ENCODE measurements at regions not wholly inside any gene's neighbourhood (a gene's known extent, or its start where the extent isn't known, plus 50 kb on each side); places are given as distances from the start of the nearest gene placed in this dataset.

DNA sequence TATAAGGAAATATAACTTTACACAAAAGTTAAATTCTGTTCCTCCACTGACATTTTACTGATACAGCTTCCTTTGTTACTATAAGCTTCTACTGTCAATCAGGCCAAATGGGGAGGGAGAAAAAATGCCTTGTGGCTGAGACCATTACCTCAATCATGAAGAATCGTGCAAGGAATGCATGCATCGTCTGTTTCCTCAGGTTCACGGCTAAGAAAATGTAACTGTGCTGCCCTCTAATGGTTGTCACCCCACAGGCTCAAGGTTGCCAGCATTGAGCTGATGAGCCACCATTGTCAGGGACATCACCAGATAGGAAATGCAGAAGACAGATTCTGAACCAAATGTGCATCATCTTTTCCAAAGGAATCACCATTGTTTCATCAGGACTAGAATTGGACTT lies 426.9 kb downstream of the CDH2 start:
- TF ChIP-seq, protein P1, sequence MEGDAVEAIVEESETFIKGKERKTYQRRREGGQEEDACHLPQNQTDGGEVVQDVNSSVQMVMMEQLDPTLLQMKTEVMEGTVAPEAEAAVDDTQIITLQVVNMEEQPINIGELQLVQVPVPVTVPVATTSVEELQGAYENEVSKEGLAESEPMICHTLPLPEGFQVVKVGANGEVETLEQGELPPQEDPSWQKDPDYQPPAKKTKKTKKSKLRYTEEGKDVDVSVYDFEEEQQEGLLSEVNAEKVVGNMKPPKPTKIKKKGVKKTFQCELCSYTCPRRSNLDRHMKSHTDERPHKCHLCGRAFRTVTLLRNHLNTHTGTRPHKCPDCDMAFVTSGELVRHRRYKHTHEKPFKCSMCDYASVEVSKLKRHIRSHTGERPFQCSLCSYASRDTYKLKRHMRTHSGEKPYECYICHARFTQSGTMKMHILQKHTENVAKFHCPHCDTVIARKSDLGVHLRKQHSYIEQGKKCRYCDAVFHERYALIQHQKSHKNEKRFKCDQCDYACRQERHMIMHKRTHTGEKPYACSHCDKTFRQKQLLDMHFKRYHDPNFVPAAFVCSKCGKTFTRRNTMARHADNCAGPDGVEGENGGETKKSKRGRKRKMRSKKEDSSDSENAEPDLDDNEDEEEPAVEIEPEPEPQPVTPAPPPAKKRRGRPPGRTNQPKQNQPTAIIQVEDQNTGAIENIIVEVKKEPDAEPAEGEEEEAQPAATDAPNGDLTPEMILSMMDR (conservative IDR thresholded peaks at IDR 0.05 in 1 of 2, IDR thresholded peaks at IDR 0.05 in 1 of 2; ENCODE audit: extremely low read depth in 1 of 2, insufficient read depth in 1 of 2, low read depth in 1 of 2, low read length in 2 of 2), result peak; percentile 71 to 74
- TF ChIP-seq EZH2 (IDR thresholded peaks at IDR 0.05; ENCODE audit: borderline replicate concordance, low read length), result no peak

All from mammary epithelial cell (primary cell).